Astrocyte of the cerebellum (primary cell): ENCODE measurements at regions not wholly inside any gene's neighbourhood (a gene's known extent, or its start where the extent isn't known, plus 50 kb on each side); places are given as distances from the start of the nearest gene placed in this dataset.
"Not testable (repeated sequence)": the region's sequence is repeated elsewhere in the genome, so short reads cannot be mapped to it uniquely, and the experiment has no call there.

Source experiments
- DNase-seq: peaks from one replicate; pipeline ENCODE4 v3.0.0-alpha.2; 2011; ENCODE audit warnings: low read depth
- H3K4me3 ChIP-seq: 2 replicates; pipeline ENCODE4 v1.5.1; 2011; ENCODE audit warnings: mild to moderate bottlenecking, low read depth, low read length, moderate library complexity
- CTCF ChIP-seq: IDR thresholded peaks from 2 replicates; pipeline ENCODE4 v1.5.1; 2012; ENCODE audit warnings: low read length, low read depth, moderate library complexity, mild to moderate bottlenecking; ENCODE audit errors: missing control alignments
- in situ Hi-C: cut with HindIII; loops from 2 replicates; pipeline ENCODE4 v1.10.0; 2017; ENCODE audit warnings: low sequenced_read_pairs

GRCh38 chr20:1845163-1845523 lies 50.1 kb upstream of the SIRPA start:
- in situ Hi-C loops = no loop called here
- H3K4me3 ChIP-seq = no peak overlapping the region
- DNase-seq = no peak
- no peak for TF ChIP-seq CTCF

- no peak for TF ChIP-seq CTCF
- no peak for DNase-seq
- in situ Hi-C loops = no loop called here
- no peak overlapping the region for H3K4me3 ChIP-seq
Measured at GRCh38 chr20:1844325-1845162, 50.7 kb upstream of the SIRPA start.

- DNase-seq = no peak
- TF ChIP-seq CTCF = no peak
- in situ Hi-C loops = no loop called here
- no peak overlapping the region for H3K4me3 ChIP-seq
Measured at GRCh38 chr20:1842281-1842680, 52.9 kb upstream of the SIRPA start.

- H3K4me3 ChIP-seq = no peak overlapping the region
Measured at GRCh38 chr20:1841554-1842140, 53.6 kb upstream of the SIRPA start.

GRCh38 chr20:1840817-1841553 lies 54.2 kb upstream of the SIRPA start:
- TF ChIP-seq CTCF = no peak
- in situ Hi-C loops = no loop called here
- no peak for DNase-seq
- no peak overlapping the region for H3K4me3 ChIP-seq

More at GRCh38 chr20:1841554-1842140, 53.6 kb upstream of the SIRPA start:
- TF ChIP-seq CTCF = no peak
- in situ Hi-C loops = no loop called here
- DNase-seq = no peak

- H3K4me3 ChIP-seq, DNase-seq, in situ Hi-C loops: not testable (repeated sequence)
Measured at GRCh38 chr20:1839376-1840317, 55.6 kb upstream of the SIRPA start.
